ENCODE measurements at regions not wholly inside any gene's neighbourhood (a gene's known extent, or its start where the extent isn't known, plus 50 kb on each side); places are given as distances from the start of the nearest gene placed in this dataset.

DNA sequence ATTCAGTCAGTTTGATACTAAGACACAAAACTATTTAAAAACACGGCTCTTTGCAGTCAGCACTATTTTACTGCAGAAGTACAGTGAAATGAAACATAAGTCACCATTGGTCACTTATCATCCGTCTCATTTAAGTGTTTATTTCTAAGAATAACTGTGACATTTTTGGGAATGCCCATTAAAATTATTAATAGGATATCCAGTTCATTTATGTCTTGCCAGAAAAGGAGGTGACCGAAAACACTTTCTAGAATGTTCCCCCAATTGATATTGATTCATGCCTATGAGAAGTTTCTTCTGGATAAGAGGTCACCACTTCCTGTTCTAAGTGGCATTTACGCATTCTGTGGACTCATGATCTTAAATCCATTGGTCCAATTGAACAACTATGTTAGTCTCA is 477.3 kb downstream of the LIG4 start:
- Histone ChIP-seq H3K27ac (ENCODE audit: low read depth, low read length) (no peak overlapping the region), H3K36me3 (ENCODE audit: control insufficient read depth in 1 of 2, insufficient read depth in 2 of 2, low read length in 2 of 2) (no peaks in the 10 kb centered on the region), H3K9me2 (ENCODE audit: insufficient read depth) (no peaks in the 10 kb centered on the region), H3K4me3 (replicated peaks in 1 of 2; ENCODE audit: low read depth in 1 of 2, low read length in 2 of 2) (no peak overlapping the region), H3K4me2 (ENCODE audit: low read length) (no peak overlapping the region), H3K79me2 (ENCODE audit: insufficient read depth, low read length) (no peaks in the 10 kb centered on the region), H3K9me3 (ENCODE audit: control insufficient read depth in 1 of 2, insufficient read depth in 1 of 2, low read depth in 1 of 2, low read length in 2 of 2) (peaks cover 4 to 11% of the 10 kb centered on the region in 2 experiments; a peak in 1 of 4 replicates), H3K27me3 (ENCODE audit: insufficient read depth, low read length) (no peaks in the 10 kb centered on the region), H4K20me1 (ENCODE audit: insufficient read depth) (no peaks in the 10 kb centered on the region), H3K4me1 (ENCODE audit: control insufficient read depth in 1 of 2, insufficient read depth in 2 of 2, low read length in 2 of 2) (no peaks in the 10 kb centered on the region), H3K9ac (ENCODE audit: low read length) (no peak overlapping the region), H2AFZ (ENCODE audit: low read depth, low read length, poor library complexity, severe bottlenecking) (no peak overlapping the region)
- RAD21 ChIA-PET (ENCODE audit: low non-redundant PET in 1 of 2, low total read pairs in 2 of 2, uncharacterized antibody in 2 of 2, unreplicated experiment in 2 of 2), result no interaction called here
- CTCF ChIA-PET, result no interaction called here
- no peak for ATAC-seq
- DNase-seq (ENCODE audit: low read depth, low spot score), result no peak
- POLR2A ChIA-PET, result no interaction called here
- intact Hi-C loops (cut with micrococcal nuclease), result no loop called here
- BruUV-seq (replicated peaks), result no TSS peak
- TF ChIP-seq SP1 (IDR thresholded peaks at IDR 0.05; ENCODE audit: low read depth) (no peak), SRF (IDR thresholded peaks at IDR 0.05; ENCODE audit: low read depth) (no peak), POLR2A (IDR thresholded peaks at IDR 0.05; ENCODE audit: borderline replicate concordance, extremely low read depth, insufficient read depth, insufficient read length) (no peak), SIN3A (IDR thresholded peaks at IDR 0.05; ENCODE audit: low read depth) (no peak), FOSL1 (IDR thresholded peaks at IDR 0.05; ENCODE audit: low read depth) (no peak), JUND (IDR thresholded peaks at IDR 0.05) (no peak), TCF7L2 (IDR thresholded peaks at IDR 0.05; ENCODE audit: borderline replicate concordance, extremely low read depth, insufficient read depth, insufficient read length) (no peak), POLR2AphosphoS5 (IDR thresholded peaks at IDR 0.05; ENCODE audit: low read depth, low read length) (no peak), ELF1 (IDR thresholded peaks at IDR 0.05; ENCODE audit: borderline replicate concordance, low read depth) (no peak), CEBPB (IDR thresholded peaks at IDR 0.05; ENCODE audit: low read depth) (no peak), RAD21 (IDR thresholded peaks at IDR 0.05; ENCODE audit: low read depth) (no peak), YY1 (IDR thresholded peaks at IDR 0.05; ENCODE audit: extremely low read depth, insufficient replicate concordance, low read depth, low read length) (no peak)
- TF ChIP-seq, protein P1, sequence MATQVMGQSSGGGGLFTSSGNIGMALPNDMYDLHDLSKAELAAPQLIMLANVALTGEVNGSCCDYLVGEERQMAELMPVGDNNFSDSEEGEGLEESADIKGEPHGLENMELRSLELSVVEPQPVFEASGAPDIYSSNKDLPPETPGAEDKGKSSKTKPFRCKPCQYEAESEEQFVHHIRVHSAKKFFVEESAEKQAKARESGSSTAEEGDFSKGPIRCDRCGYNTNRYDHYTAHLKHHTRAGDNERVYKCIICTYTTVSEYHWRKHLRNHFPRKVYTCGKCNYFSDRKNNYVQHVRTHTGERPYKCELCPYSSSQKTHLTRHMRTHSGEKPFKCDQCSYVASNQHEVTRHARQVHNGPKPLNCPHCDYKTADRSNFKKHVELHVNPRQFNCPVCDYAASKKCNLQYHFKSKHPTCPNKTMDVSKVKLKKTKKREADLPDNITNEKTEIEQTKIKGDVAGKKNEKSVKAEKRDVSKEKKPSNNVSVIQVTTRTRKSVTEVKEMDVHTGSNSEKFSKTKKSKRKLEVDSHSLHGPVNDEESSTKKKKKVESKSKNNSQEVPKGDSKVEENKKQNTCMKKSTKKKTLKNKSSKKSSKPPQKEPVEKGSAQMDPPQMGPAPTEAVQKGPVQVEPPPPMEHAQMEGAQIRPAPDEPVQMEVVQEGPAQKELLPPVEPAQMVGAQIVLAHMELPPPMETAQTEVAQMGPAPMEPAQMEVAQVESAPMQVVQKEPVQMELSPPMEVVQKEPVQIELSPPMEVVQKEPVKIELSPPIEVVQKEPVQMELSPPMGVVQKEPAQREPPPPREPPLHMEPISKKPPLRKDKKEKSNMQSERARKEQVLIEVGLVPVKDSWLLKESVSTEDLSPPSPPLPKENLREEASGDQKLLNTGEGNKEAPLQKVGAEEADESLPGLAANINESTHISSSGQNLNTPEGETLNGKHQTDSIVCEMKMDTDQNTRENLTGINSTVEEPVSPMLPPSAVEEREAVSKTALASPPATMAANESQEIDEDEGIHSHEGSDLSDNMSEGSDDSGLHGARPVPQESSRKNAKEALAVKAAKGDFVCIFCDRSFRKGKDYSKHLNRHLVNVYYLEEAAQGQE (IDR thresholded peaks at IDR 0.05; ENCODE audit: low read depth), result no peak
- TF ChIP-seq, protein P2, sequence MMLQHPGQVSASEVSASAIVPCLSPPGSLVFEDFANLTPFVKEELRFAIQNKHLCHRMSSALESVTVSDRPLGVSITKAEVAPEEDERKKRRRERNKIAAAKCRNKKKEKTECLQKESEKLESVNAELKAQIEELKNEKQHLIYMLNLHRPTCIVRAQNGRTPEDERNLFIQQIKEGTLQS (IDR thresholded peaks at IDR 0.05), result no peak
- TF ChIP-seq, protein P3, sequence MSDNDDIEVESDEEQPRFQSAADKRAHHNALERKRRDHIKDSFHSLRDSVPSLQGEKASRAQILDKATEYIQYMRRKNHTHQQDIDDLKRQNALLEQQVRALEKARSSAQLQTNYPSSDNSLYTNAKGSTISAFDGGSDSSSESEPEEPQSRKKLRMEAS (IDR thresholded peaks at IDR 0.05), result no peak
